PC-3 (cell line): ENCODE measurements at regions not wholly inside any gene's neighbourhood (a gene's known extent, or its start where the extent isn't known, plus 50 kb on each side); places are given as distances from the start of the nearest gene placed in this dataset.

Experiments used
- ATAC-seq: fragments of 200-7000 bp; cut with Tn5 transposase; 2 replicates; pipeline ENCODE4 v1.9.1; 2020; ENCODE audit warnings: mild to moderate bottlenecking, moderate library complexity
- BruUV-seq: library from RNA; stranded (reverse); fragments of 400-500 nt; replicated peaks from 2 replicates; lab custom pipeline; 2021; lab: Mats Ljungman, UMichigan
- CTCF ChIA-PET: fragments of 300-600 bp; sonication (Branson Sonifier 250); formaldehyde crosslinking; loops from one replicate; lab custom pipeline; 2022; ENCODE audit warnings: antibody characterized with exemption; lab: Charles Lee
- POLR2A ChIA-PET: fragments of 300-600 bp; sonication (Branson Sonifier 250); formaldehyde crosslinking; loops from one replicate; lab custom pipeline; 2022; ENCODE audit warnings: antibody characterized with exemption; ENCODE audit not compliant: unreplicated experiment; lab: Charles Lee
- DNase-seq: peaks from one replicate; pipeline ENCODE4 v3.0.0-alpha.2; 2015
- H2AFZ ChIP-seq: fragments of 300-600 bp; sonication (generic); 2 replicates; pipeline ENCODE4 v1.6.0; 2016; ENCODE audit warnings: antibody characterized with exemption, low read length
- H3F3A ChIP-seq: fragments of 300-600 bp; sonication (generic); one replicate; pipeline ENCODE4 v1.6.0; 2017; ENCODE audit warnings: antibody characterized with exemption, low read length, control low read depth, mild to moderate bottlenecking; ENCODE audit not compliant: unreplicated experiment
- H3K27ac ChIP-seq: fragments of 300-600 bp; sonication (generic); 2 replicates; pipeline ENCODE4 v1.5.1; 2016; ENCODE audit warnings: mild to moderate bottlenecking, low read length
- H3K27me3 ChIP-seq: fragments of 300-600 bp; sonication (generic); 2 replicates; pipeline ENCODE4 v1.6.1; 2016; ENCODE audit warnings: low read length, mixed read lengths
- H3K36me3 ChIP-seq: fragments of 300-600 bp; sonication (generic); 2 replicates; pipeline ENCODE4 v1.6.1; 2016; ENCODE audit warnings: low read depth, mixed run types, low read length, mixed read lengths
- H3K4me1 ChIP-seq: fragments of 300-600 bp; sonication (generic); 2 replicates; pipeline ENCODE4 v1.5.1; 2016; ENCODE audit warnings: low read length; ENCODE audit not compliant: insufficient read depth
- H3K4me2 ChIP-seq: fragments of 300-600 bp; sonication (generic); 2 replicates; pipeline ENCODE4 v1.6.0; 2016; ENCODE audit warnings: low read length
- H3K4me3 ChIP-seq: fragments of 300-600 bp; sonication (generic); 2 replicates; pipeline ENCODE4 v1.5.1; 2016; ENCODE audit warnings: mild to moderate bottlenecking, low read length, mixed read lengths
- H3K79me2 ChIP-seq: fragments of 300-600 bp; sonication (generic); 2 replicates; pipeline ENCODE4 v1.6.1; 2017; ENCODE audit warnings: low read length, mixed read lengths
- H3K9ac ChIP-seq: fragments of 300-600 bp; sonication (generic); 2 replicates; pipeline ENCODE4 v1.6.0; 2016; ENCODE audit warnings: mild to moderate bottlenecking, low read length
- H3K9me2 ChIP-seq: fragments of 300-600 bp; sonication (generic); replicated peaks from 2 replicates; pipeline ENCODE4 v1.6.1; 2016; ENCODE audit warnings: mixed run types, low read length, mixed read lengths
- H3K9me3 ChIP-seq: fragments of 300-600 bp; sonication (generic); 2 replicates; pipeline ENCODE4 v1.6.1; 2016; ENCODE audit warnings: low read length, mixed read lengths
- H4K20me1 ChIP-seq: fragments of 300-600 bp; sonication (generic); 2 replicates; pipeline ENCODE4 v1.6.1; 2016; ENCODE audit warnings: low read length, mixed read lengths
- CTCF ChIP-seq: fragments of 300-600 bp; sonication (generic); conservative IDR thresholded peaks from 2 replicates; pipeline ENCODE4 v1.5.1; 2017; ENCODE audit warnings: antibody characterized with exemption, low read depth, mild to moderate bottlenecking, low read length
- EZH2 ChIP-seq: fragments of 300-600 bp; sonication (generic); IDR thresholded peaks from one replicate; pipeline ENCODE4 v1.6.1; 2017; ENCODE audit warnings: antibody characterized with exemption, mild to moderate bottlenecking, low read length; ENCODE audit not compliant: unreplicated experiment
- EZH2phosphoT487 ChIP-seq: fragments of 300-600 bp; sonication (generic); IDR thresholded peaks from 2 replicates; pipeline ENCODE4 v1.6.1; 2018; ENCODE audit warnings: mild to moderate bottlenecking, antibody characterized with exemption, low read length, borderline replicate concordance
- intact Hi-C: fragments of 100-400 bp; cut with micrococcal nuclease; formaldehyde crosslinking; loops from 2 replicates; pipeline ENCODE4 v1.9.0; 2023

- no peaks in the 10 kb centered on the region for H4K20me1 ChIP-seq
- H3K9me2 ChIP-seq = no peaks in the 10 kb centered on the region
- ATAC-seq = no peak
- DNase-seq = no peak
- no peak overlapping the region for H3K4me2 ChIP-seq
- no peak overlapping the region for H3K4me3 ChIP-seq
- intact Hi-C loops = no loop called here
- no peaks in the 10 kb centered on the region for H3K4me1 ChIP-seq
- H2AFZ ChIP-seq = no peak overlapping the region
- no peaks in the 10 kb centered on the region for H3K36me3 ChIP-seq
- H3K79me2 ChIP-seq = no peaks in the 10 kb centered on the region
- no TSS peak for BruUV-seq
- H3F3A ChIP-seq = no peaks in the 10 kb centered on the region
- H3K27ac ChIP-seq = no peak overlapping the region
- TF ChIP-seq EZH2 (no peak), EZH2phosphoT487 (no peak)
- no peaks in the 10 kb centered on the region for H3K9me3 ChIP-seq
- CTCF ChIA-PET = no interaction called here
- H3K27me3 ChIP-seq = no peaks in the 10 kb centered on the region
- POLR2A ChIA-PET = no interaction called here
- H3K9ac ChIP-seq = no peak overlapping the region
These were observed 296.6 kb downstream of the NPIPA8 start for GRCh38 chr16:18039931-18040330.

- no peaks in the 10 kb centered on the region for H3K36me3 ChIP-seq
- H3K4me2 ChIP-seq = no peak overlapping the region
- TF ChIP-seq EZH2 (no peak), CTCF (no peak), EZH2phosphoT487 (no peak)
- no peak for DNase-seq
- no peaks in the 10 kb centered on the region for H4K20me1 ChIP-seq
- no peak for ATAC-seq
- no peak overlapping the region for H3K27ac ChIP-seq
- no TSS peak for BruUV-seq
- H3K9ac ChIP-seq = no peak overlapping the region
- no peaks in the 10 kb centered on the region for H3K79me2 ChIP-seq
- intact Hi-C loops = no loop called here
- ChIA-PET CTCF (no interaction called here), POLR2A (no interaction called here)
- H3F3A ChIP-seq = no peaks in the 10 kb centered on the region
- H2AFZ ChIP-seq = no peak overlapping the region
- H3K4me3 ChIP-seq = no peak overlapping the region
- no peaks in the 10 kb centered on the region for H3K9me2 ChIP-seq
- no peaks in the 10 kb centered on the region for H3K27me3 ChIP-seq
- H3K4me1 ChIP-seq = no peaks in the 10 kb centered on the region
- H3K9me3 ChIP-seq = no peaks in the 10 kb centered on the region
These were observed 299.5 kb downstream of the NPIPA8 start for GRCh38 chr16:18037051-18037450.

GRCh38 chr16:18024611-18025010 lies 311.9 kb downstream of the NPIPA8 start:
- Histone ChIP-seq H3K36me3 (no peaks in the 10 kb centered on the region), H3K4me1 (no peaks in the 10 kb centered on the region), H3K4me3 (no peak overlapping the region), H3K9me2 (no peaks in the 10 kb centered on the region), H2AFZ (no peak overlapping the region), H3K9me3 (no peaks in the 10 kb centered on the region), H3K4me2 (no peak overlapping the region), H3K9ac (no peak overlapping the region), H3K27ac (no peak overlapping the region), H3K27me3 (no peaks in the 10 kb centered on the region), H4K20me1 (no peaks in the 10 kb centered on the region), H3K79me2 (no peaks in the 10 kb centered on the region), H3F3A (no peaks in the 10 kb centered on the region)
- ATAC-seq (no peak), DNase-seq (no peak)
- ChIA-PET CTCF (no interaction called here), POLR2A (no interaction called here)
- BruUV-seq = no TSS peak
- intact Hi-C loops = no loop called here
- no peak for TF ChIP-seq EZH2phosphoT487
- no peak for TF ChIP-seq EZH2
- no peak for TF ChIP-seq CTCF
